Endothelial cell (in vitro differentiated cells): ENCODE measurements at regions not wholly inside any gene's neighbourhood (a gene's known extent, or its start where the extent isn't known, plus 50 kb on each side); places are given as distances from the start of the nearest gene placed in this dataset.
A peak's percentile ranks its signal among the peaks of the same experiment; 100 is the strongest.
"Not testable (repeated sequence)": the region's sequence is repeated elsewhere in the genome, so short reads cannot be mapped to it uniquely, and the experiment has no call there.

ENCODE experiments used
- DNase-seq: peaks from one replicate; pipeline ENCODE4 v3.0.0; 2021; ENCODE audit warnings: low spot score
- H3K27ac Mint-ChIP-seq: one replicate; pipeline ENCODE4 v1.8.0; 2021; ENCODE audit warnings: mixed read lengths, inconsistent platforms; ENCODE audit not compliant: unreplicated experiment
- H3K27me3 Mint-ChIP-seq: one replicate; pipeline ENCODE4 v1.8.0; 2021; ENCODE audit warnings: mild to moderate bottlenecking, moderate library complexity, mixed read lengths, inconsistent platforms; ENCODE audit not compliant: unreplicated experiment
- H3K36me3 Mint-ChIP-seq: one replicate; pipeline ENCODE4 v1.8.0; 2021; ENCODE audit warnings: mild to moderate bottlenecking, low read depth, mixed read lengths, inconsistent platforms; ENCODE audit not compliant: unreplicated experiment
- H3K4me1 Mint-ChIP-seq: one replicate; pipeline ENCODE4 v1.8.0; 2021; ENCODE audit warnings: mild to moderate bottlenecking, mixed read lengths, inconsistent platforms; ENCODE audit not compliant: unreplicated experiment
- H3K4me3 Mint-ChIP-seq: one replicate; pipeline ENCODE4 v1.8.0; 2021; ENCODE audit warnings: mild to moderate bottlenecking, mixed read lengths, inconsistent platforms; ENCODE audit not compliant: unreplicated experiment
- H3K9me3 Mint-ChIP-seq: one replicate; pipeline ENCODE4 v1.8.0; 2021; ENCODE audit warnings: mixed read lengths, inconsistent platforms; ENCODE audit not compliant: unreplicated experiment

GRCh38 chr2:111574803-111575202 lies 309.2 kb downstream of the ANAPC1 start:
- H3K27ac Mint-ChIP-seq, H3K36me3 Mint-ChIP-seq, H3K4me3 Mint-ChIP-seq, H3K27me3 Mint-ChIP-seq, H3K9me3 Mint-ChIP-seq, H3K4me1 Mint-ChIP-seq, DNase-seq: not testable (repeated sequence)

GRCh38 chr2:111577154-111577885 lies 306.7 kb downstream of the ANAPC1 start:
- not testable (repeated sequence) for DNase-seq, H3K36me3 Mint-ChIP-seq, H3K4me3 Mint-ChIP-seq, H3K27me3 Mint-ChIP-seq, H3K4me1 Mint-ChIP-seq, H3K9me3 Mint-ChIP-seq, H3K27ac Mint-ChIP-seq

GRCh38 chr2:111579500-111580134 lies 304.4 kb downstream of the ANAPC1 start:
- H3K9me3 Mint-ChIP-seq, H3K4me3 Mint-ChIP-seq, DNase-seq, H3K27me3 Mint-ChIP-seq, H3K36me3 Mint-ChIP-seq, H3K27ac Mint-ChIP-seq, H3K4me1 Mint-ChIP-seq: not testable (repeated sequence)

GRCh38 chr2:111580616-111581015 lies 303.4 kb downstream of the ANAPC1 start:
- not testable (repeated sequence) for H3K9me3 Mint-ChIP-seq, H3K4me3 Mint-ChIP-seq, H3K27ac Mint-ChIP-seq, H3K4me1 Mint-ChIP-seq, H3K27me3 Mint-ChIP-seq, H3K36me3 Mint-ChIP-seq, DNase-seq

GRCh38 chr2:111582090-111582489 lies 301.9 kb downstream of the ANAPC1 start:
- not testable (repeated sequence) for H3K27ac Mint-ChIP-seq, H3K36me3 Mint-ChIP-seq, H3K9me3 Mint-ChIP-seq, DNase-seq, H3K27me3 Mint-ChIP-seq, H3K4me1 Mint-ChIP-seq, H3K4me3 Mint-ChIP-seq

- not testable (repeated sequence) for H3K36me3 Mint-ChIP-seq, DNase-seq, H3K27ac Mint-ChIP-seq, H3K4me1 Mint-ChIP-seq, H3K4me3 Mint-ChIP-seq, H3K9me3 Mint-ChIP-seq, H3K27me3 Mint-ChIP-seq
These were observed 300.5 kb downstream of the ANAPC1 start for GRCh38 chr2:111583480-111583879.

GRCh38 chr2:111584540-111584939 lies 299.5 kb downstream of the ANAPC1 start:
- not testable (repeated sequence) for H3K9me3 Mint-ChIP-seq, DNase-seq, H3K27ac Mint-ChIP-seq

GRCh38 chr2:111584950-111585349 lies 299.0 kb downstream of the ANAPC1 start:
- H3K36me3 Mint-ChIP-seq, H3K9me3 Mint-ChIP-seq, H3K4me3 Mint-ChIP-seq, H3K27ac Mint-ChIP-seq, H3K27me3 Mint-ChIP-seq, DNase-seq, H3K4me1 Mint-ChIP-seq: not testable (repeated sequence)

More at GRCh38 chr2:111584540-111584939, 299.5 kb downstream of the ANAPC1 start:
- H3K4me3 Mint-ChIP-seq, H3K27me3 Mint-ChIP-seq, H3K36me3 Mint-ChIP-seq, H3K4me1 Mint-ChIP-seq: not testable (repeated sequence)

- H3K4me1 Mint-ChIP-seq, H3K27ac Mint-ChIP-seq: not testable (repeated sequence)
These were observed 298.0 kb downstream of the ANAPC1 start for GRCh38 chr2:111586014-111586413.

GRCh38 chr2:111595072-111595471 lies 288.9 kb downstream of the ANAPC1 start:
- not testable (repeated sequence) for H3K36me3 Mint-ChIP-seq, H3K4me3 Mint-ChIP-seq, H3K4me1 Mint-ChIP-seq, H3K27me3 Mint-ChIP-seq, H3K27ac Mint-ChIP-seq, H3K9me3 Mint-ChIP-seq, DNase-seq

More at GRCh38 chr2:111586014-111586413, 298.0 kb downstream of the ANAPC1 start:
- DNase-seq, H3K36me3 Mint-ChIP-seq, H3K27me3 Mint-ChIP-seq, H3K4me3 Mint-ChIP-seq, H3K9me3 Mint-ChIP-seq: not testable (repeated sequence)

- not testable (repeated sequence) for H3K36me3 Mint-ChIP-seq, H3K4me1 Mint-ChIP-seq, H3K4me3 Mint-ChIP-seq, H3K27me3 Mint-ChIP-seq, H3K9me3 Mint-ChIP-seq, DNase-seq, H3K27ac Mint-ChIP-seq
These were observed 286.9 kb downstream of the ANAPC1 start for GRCh38 chr2:111596808-111597705.

- not testable (repeated sequence) for H3K4me1 Mint-ChIP-seq, DNase-seq, H3K36me3 Mint-ChIP-seq, H3K4me3 Mint-ChIP-seq, H3K9me3 Mint-ChIP-seq, H3K27me3 Mint-ChIP-seq
- H3K27ac Mint-ChIP-seq = peak overlapping the region; percentile 86
These were observed 285.0 kb downstream of the ANAPC1 start for GRCh38 chr2:111598944-111599343.
